ENCODE measurements at regions not wholly inside any gene's neighbourhood (a gene's known extent, or its start where the extent isn't known, plus 50 kb on each side); places are given as distances from the start of the nearest gene placed in this dataset.

DNA sequence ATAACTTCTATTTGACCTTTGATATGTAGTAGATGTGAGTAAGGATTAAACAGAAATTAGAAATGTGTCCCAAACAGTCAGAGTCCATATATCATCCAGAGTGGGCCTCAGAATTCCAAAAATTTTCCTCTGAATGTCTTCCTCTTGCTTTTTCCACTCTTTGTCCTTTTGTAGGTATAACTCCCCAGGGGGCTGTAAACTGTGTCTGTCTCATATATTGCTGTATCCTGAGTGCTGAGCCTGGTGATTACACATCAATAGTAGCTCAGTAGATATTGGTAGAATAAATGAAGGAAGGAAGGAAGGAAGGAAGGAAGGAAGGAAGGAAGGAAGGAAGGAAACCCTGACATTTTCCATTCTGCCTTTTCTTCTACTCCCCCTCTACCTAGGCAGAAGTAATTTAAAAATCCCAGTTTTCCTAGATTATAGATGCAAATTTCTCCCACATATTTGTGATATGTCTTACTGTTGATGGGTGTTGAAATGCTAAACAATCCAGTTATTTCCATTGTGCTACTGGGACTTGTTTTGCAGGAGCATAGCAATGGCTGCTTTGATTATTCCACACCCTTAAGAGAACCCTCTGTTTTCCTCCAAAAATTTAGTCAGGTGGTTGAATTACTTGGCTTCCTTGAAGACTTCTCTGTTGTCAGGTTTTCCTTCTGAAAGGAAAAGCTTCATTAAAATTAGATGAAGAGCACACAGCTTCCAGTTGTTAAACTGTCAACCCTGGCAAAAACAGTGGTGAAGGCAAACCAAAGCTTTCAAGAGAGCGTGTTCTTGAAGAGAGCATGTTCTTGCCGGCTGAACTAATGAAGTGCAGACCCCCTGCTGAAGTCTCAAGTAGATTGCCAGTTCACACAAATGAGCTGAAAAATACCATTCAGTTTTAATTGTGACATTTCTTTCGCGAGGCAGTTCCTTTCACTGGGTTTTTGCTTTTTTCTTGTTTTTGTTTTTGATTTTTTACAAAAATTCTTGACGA lies 147.8 kb downstream of the KCNE4 start:
- intact Hi-C loops (cut with DNase I) = no loop called here
- ATAC-seq (no peak), FAIRE-seq (no peak), DNase-seq (no peak)
- H3K27ac ChIP-seq = no peak overlapping the region
- 82 to 84% methylated on average over 5 of the region's 5 CpGs for WGBS, 2 donors
- TF ChIP-seq, protein P1, sequence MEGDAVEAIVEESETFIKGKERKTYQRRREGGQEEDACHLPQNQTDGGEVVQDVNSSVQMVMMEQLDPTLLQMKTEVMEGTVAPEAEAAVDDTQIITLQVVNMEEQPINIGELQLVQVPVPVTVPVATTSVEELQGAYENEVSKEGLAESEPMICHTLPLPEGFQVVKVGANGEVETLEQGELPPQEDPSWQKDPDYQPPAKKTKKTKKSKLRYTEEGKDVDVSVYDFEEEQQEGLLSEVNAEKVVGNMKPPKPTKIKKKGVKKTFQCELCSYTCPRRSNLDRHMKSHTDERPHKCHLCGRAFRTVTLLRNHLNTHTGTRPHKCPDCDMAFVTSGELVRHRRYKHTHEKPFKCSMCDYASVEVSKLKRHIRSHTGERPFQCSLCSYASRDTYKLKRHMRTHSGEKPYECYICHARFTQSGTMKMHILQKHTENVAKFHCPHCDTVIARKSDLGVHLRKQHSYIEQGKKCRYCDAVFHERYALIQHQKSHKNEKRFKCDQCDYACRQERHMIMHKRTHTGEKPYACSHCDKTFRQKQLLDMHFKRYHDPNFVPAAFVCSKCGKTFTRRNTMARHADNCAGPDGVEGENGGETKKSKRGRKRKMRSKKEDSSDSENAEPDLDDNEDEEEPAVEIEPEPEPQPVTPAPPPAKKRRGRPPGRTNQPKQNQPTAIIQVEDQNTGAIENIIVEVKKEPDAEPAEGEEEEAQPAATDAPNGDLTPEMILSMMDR (IDR thresholded peaks at IDR 0.05) = no peak
- H3K9me3 ChIP-seq = no peaks in the 10 kb centered on the region
- H3K27me3 ChIP-seq = no peaks in the 10 kb centered on the region
- H3K36me3 ChIP-seq = no peaks in the 10 kb centered on the region
- H3K4me1 ChIP-seq = no peaks in the 10 kb centered on the region
- H3K4me3 ChIP-seq = no peak overlapping the region

DNA sequence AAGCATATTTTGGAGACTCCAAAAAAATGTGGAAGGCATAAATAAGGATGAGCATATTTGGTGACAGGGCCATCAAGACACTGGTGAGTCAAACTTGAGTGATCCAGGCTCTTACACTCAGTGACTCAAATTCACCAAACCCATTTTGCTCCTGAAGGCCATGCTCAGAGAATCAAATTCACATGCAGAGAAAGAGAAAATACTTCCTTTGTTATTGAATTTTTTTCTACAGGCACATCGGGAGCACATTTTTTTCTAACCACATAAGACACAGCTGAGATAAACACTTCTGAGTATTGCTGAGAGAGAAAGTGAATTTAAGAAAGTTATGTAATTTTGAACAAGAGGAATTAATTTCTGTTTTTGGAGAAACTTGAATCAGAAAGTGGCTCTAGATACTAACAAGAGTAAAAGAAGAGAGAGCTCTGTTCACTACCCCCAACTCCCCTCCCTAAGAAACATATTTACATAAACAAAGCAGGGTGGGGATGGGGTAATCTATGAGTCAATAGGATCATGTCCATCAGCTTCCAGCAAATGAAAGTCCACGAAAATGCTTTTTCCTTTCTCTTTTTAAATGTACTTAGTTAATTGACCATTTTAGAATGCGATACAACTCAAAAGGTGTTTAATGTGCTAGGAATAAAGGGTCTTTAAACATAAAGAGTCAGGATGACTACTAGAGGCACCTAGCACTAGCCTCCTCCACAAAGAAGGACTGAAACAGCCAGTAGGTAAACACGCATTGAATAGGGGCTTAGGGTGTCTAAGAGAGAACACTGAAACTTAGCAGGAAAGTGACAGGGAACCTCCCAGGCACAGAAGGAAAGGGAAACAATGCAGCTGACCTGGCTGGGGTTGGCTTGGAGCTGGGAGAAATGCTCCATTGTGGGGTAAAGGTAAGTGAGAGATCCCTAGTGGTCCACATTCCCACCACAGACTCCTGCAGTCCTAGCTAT lies 152.3 kb downstream of the KCNE4 start:
- FAIRE-seq (no peak), ATAC-seq (no peak), DNase-seq (no peak)
- Histone ChIP-seq H3K4me3 (no peak overlapping the region), H3K27ac (no peak overlapping the region), H3K36me3 (no peaks in the 10 kb centered on the region), H3K9me3 (no peaks in the 10 kb centered on the region), H3K4me1 (no peaks in the 10 kb centered on the region), H3K27me3 (no peaks in the 10 kb centered on the region)
- TF ChIP-seq, protein P1 (IDR thresholded peaks at IDR 0.05) = no peak
- intact Hi-C loops (cut with DNase I) = no loop called here
- WGBS, 2 donors = 63 to 69% methylated on average over 4 of the region's 4 CpGs

DNA sequence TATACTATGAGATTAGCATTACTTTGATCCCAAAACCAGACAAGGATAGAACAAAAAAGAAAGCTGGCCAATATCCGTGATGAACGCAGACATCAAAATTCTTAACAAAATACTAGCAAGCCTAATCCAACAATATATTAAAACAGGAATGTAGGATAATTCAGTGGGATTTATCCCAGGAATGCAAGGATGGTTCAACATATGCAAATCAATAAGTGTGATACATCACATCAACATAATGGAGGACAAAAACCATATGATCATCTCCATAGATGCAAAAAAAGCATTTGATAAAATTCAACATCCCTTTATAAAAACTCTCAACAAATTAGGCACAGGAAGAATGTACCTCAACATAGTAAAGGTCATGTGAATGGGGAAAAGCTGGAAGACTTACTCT lies 158.5 kb downstream of the KCNE4 start:
- no peak for ATAC-seq
- TF ChIP-seq, protein P1 (IDR thresholded peaks at IDR 0.05) = no peak
- Histone ChIP-seq H3K9me3 (no peaks in the 10 kb centered on the region), H3K4me1 (no peaks in the 10 kb centered on the region), H3K27me3 (no peaks in the 10 kb centered on the region), H3K4me3 (no peak overlapping the region), H3K36me3 (no peaks in the 10 kb centered on the region), H3K27ac (no peak overlapping the region)
- intact Hi-C loops (cut with DNase I) = no loop called here
- 87 to 95% methylated on average over 2 of the region's 2 CpGs for WGBS, 2 donors
- no peak for DNase-seq
- FAIRE-seq = no peak

DNA sequence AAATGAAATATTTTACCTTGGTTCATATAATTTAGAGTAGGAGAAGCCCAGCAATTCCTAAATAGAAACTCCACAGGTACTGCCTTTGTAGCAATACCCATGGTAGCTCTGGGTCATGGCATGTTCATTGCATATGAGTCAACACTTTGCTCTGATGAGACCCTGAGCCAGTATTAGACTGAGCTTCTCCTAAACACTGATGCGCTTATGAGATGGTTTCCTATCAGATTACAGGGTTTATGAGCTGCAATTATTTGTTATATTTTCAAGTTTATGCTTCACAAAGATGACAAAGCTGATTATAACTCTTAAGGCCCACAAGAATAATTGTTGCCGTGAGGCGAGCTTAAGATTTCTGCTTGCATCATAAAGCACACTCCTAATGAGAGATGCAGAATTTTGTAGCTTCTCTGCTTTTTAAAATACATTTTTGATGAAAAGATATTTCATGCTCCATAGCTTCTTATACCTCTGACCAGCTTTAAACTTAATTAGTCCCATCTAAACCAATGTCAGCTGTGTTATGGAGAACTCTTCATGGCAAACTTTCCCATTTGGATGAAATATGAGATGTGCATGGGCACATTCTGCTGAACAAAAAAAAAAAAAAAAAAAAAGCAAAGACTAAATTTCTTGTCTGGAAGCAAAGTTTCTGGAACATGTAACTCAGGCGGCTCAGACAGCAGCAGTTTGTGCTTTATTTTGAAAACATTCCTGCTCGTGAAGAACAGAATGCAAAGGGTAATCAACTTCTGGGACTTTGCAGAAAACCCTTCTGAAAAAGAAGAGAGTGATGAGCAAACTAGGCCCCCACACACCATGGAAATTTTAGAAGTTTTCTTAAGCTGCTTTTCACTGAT lies 162.6 kb downstream of the KCNE4 start:
- Histone ChIP-seq H3K27me3 (no peaks in the 10 kb centered on the region), H3K27ac (no peak overlapping the region), H3K9me3 (no peaks in the 10 kb centered on the region), H3K36me3 (no peaks in the 10 kb centered on the region), H3K4me3 (no peak overlapping the region), H3K4me1 (peaks cover 0 to under 1% (median 0%) of the 10 kb centered on the region in 3 donors)
- TF ChIP-seq, protein P1 (IDR thresholded peaks at IDR 0.05) = no peak
- intact Hi-C loops (cut with DNase I) = no loop called here
- WGBS, 2 donors = 72 to 82% methylated on average over 5 of the region's 5 CpGs
- ATAC-seq = no peak
- DNase-seq = no peak
- FAIRE-seq = no peak
